GM19467 (cell line): ENCODE measurements at regions not wholly inside any gene's neighbourhood (a gene's known extent, or its start where the extent isn't known, plus 50 kb on each side); places are given as distances from the start of the nearest gene placed in this dataset.
"Not testable (repeated sequence)": the region's sequence is repeated elsewhere in the genome, so short reads cannot be mapped to it uniquely, and the experiment has no call there.

ENCODE experiments used
- ATAC-seq: cut with Tn5 transposase; IDR thresholded peaks from one replicate; pipeline ENCODE4 v1.9.1; 2021; ENCODE audit warnings: mild to moderate bottlenecking, moderate library complexity; ENCODE audit not compliant: unreplicated experiment

DNA sequence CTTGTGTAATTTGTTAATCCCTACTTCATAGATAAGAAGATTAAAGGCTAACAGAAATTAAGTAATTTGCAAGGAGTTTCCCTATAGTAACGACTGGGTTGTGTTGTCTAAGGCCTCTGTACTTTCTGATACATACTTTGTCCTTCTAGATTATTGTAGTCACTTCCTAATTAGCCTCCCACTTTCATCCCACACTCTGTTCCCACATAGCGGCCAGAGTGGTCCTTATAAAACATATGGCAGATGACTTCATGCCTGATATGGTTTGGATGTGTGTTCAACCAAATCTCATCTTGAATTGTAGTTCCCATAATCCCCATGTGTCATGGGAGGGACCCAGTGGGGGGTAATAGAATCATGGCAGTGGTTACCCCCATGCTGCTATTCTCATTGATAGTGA, 120.5 kb upstream of the DAB1 start:
- ATAC-seq = no peak

DNA sequence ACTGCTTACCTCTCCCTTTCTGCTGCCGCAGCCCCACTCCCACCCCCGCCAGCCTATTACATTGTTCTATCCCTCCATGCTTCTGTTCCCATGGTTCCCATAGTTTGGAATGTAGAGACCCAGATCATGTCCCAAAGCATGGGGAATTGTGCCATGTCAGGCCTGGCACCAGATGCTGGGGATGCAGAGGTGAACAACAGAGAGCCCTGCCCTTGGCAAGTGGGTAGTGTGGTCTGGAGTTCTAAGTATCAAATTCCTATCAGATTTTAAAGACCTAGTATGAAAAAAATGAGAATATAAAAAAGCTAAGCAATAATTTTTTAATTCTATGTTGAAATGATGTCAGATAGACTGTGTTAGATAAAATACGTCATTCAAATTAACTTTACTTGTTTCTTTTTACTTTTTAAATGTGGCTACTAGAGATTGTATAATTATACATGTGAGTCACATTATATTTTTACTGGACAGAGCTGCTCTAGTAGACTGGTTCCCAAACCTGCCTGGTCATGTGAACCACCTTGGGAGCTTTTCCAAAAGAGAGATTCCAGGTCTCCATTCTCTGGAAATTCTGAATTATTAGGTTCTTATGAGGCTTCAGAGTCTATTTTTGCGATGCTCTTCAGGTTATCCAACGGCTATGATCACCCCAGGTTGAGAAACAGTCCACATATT, 113.0 kb upstream of the DAB1 start:
- ATAC-seq = no peak

DNA sequence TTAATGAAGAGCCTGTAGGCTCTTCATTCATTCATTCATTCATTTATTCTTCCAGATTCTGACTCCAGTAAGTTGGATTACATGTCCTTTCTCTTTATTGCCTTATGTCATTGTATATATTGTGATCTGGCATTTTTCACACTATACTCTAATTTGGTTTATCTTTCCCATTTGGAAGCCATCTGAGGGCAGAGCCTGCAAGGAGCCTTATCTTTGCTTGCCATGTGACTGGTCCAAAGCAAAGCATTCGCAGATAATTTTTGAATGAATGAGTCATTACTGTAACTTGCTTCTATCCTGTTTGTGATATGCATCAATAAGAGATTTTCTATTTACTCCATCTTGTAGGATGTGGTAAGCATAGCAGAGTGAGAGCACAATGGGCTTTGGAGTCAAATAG, 108.4 kb upstream of the DAB1 start:
- ATAC-seq = no peak

DNA sequence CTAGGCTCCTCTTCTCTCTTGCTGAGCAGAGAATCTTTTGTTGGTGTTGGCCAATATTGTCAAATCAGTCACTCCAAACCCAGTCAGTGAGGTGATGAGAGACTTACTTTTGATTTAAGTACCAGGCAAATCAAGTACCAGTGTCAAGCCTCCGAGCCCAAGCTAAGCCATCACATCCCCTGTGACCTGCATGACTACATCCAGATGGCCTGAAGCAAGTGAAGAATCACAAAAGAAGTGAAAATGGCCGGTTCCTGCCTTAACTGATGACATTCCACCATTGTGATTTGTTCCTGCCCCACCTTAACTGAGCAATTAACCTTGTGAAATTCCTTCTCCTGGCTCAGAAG, 107.0 kb upstream of the DAB1 start:
- ATAC-seq = not testable (repeated sequence)

DNA sequence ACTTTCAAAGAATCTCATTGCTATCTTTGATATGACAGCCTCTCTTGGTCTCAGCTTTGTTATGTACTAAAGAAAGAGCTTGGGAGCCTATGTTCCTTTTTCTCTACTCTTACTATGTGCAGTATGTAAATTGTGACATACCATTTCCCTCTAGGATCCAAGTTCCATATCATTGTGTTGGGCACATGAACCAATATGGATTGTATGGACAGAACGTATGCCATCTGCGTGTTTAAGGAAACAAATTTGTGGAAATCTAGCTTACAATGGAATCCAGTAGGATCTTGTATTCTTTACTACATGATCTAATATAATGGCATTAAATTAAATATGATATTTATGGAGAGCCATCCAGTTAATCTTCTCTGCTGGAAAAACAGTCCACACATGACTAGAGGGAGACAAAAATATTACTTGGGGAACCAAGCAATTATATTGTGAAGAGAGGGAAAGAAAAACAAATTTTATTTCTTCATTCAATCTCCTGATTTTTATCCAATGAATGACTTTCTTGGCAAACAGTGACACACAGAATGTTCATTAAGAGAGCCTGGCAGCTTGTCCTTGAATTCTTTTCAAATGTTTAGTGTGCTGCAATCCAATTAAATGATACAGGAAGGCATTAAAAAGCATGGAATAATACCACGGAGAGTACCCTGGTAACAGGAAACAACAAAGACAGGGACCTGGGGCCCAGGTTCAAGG, 106.5 kb upstream of the DAB1 start:
- ATAC-seq = no peak

DNA sequence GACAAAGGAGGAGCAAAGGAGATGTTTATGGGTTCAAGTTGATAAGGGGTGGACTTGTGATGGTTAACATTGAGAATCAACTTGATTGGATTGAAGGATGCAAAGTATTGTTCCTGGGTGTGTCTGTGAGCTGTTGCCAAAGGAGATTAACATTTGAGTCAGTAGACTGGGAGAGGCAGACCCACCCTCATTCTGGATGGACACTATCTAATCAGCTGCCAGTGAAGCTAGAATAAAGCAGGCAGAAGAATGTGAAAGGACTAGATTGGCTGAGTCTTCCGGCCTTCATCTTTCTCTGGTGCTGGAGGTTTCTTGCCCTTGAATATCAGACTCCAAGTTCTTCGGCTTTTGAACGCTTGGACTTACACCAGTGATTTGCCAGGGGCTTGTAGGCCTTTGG, 98.7 kb upstream of the DAB1 start:
- ATAC-seq = no peak

DNA sequence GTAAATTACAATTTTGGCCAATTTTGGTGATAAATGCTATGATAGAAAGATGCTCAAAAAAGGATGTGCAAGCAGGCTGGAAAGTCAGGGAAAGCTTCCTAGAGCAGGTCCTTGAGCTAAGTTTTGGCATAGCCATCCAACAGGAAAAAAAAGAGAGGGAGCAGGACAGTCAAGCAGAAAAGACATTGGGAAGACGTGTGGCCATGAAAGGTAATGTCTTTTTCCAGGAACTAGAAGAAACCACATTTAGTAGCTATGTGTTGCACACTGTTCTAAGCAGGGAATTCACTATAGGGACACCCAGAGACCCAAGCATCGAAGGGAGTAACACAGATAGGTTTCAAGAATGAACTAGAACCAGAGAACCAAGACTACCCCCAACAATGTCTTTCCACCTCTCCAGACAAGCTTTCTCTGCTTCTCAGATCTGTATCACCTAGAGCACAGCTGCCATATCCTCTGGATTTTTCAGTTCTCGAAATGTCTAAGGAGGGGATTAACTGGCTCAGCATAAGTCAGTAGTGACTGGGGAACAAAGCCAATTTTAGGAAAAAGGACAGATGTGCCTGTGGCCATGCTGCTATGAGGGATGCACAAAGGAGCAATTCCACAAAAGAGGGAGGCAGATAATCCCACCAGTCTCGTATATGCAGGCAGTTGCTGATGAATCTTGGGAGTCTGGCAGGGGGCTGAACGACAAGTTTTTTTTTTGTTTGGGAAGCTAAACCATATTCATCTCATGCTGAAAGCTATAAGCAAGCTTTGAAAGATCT, 97.1 kb upstream of the DAB1 start:
- no peak for ATAC-seq

DNA sequence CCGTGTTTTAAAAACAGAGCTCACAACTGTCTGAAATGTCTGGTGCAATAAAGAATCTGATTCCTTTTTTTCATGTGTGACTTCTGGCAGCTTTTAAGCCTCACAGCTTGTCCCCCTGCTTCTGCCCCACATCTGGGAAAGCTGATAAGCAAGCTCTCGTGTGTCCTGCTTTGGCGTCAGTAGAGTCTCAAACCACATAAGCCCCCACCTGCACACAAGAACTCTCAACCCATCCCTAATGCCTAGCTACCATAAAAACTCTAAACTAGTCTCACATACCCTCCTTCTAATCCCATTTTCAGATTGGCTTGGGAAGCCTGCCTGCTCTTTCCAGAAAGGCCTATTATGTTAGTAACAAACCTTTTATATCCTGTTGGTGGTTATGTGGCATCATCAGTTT, 94.6 kb upstream of the DAB1 start:
- ATAC-seq = no peak

DNA sequence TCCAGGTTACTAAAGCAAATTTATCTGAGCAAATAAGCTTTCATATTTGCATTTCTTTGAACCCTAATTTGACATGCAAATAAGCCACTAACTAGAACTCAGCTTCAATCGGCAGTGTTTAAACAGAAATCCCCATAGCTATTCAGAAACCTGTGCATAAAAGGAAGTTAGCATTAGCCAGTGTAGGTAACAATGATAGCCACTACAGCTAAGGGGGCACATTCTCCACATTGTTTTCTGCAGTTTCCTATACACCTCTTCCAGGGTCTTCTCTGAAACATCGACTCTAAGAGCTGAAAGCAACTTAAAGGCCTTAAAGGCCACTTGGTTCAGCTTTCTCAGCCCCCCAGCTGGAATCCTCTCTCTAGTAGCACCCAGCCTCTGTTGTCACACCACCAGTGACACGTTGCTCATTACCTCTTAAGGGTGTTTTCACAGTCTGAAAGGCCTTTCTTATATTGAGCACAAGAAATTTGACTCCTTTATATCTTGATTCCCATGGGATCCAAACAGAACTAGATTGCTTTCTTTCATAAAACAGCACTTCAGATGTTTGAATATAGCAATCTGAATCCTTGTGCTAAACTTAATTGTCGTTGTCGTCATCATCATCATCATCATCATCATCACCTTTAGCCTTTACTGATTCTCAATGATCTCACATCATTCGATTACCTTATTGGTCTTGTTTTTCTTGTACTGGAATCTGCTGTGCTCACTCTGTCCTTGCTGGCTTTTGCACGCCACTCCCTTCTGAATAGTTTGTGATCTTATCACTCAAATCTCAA, 93.9 kb upstream of the DAB1 start:
- no peak for ATAC-seq

DNA sequence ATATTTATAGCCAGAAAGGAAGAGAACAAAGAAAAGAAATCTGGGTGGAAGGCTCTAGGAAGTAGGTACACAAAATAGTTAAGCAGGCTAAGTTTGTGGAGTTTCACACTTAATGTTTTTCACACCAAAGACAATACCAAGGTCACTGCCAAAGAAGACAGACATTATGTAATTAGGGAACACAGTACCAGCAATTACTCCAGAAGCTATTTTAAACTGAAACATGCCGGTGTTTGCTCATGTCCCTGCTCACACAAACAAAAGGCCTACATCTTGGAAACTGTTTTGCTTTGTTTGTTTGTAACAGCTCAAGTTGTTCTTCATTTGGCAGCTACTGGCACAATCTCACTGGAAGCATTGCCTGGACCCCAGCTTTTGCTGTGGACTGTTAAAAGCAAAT, 88.5 kb upstream of the DAB1 start:
- no peak for ATAC-seq

DNA sequence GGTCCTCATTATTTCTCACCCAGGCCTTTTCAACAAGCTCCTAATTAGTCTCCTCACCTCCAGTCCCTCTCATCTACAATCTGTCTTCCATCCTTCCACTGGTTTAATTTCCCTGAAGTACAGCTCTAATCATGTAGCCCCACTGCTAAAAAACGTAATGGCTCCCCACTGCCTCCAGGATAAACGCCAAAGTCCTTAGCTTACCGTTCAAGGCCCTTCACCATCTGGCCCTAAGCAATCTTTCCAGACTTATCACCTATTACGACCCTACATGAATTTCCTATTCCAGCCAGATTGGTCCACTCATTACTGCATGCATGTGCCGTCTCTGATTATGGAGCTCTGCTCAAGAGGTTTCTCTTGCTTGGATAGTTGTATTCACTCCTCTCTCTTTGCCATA, 83.1 kb upstream of the DAB1 start:
- ATAC-seq = no peak

DNA sequence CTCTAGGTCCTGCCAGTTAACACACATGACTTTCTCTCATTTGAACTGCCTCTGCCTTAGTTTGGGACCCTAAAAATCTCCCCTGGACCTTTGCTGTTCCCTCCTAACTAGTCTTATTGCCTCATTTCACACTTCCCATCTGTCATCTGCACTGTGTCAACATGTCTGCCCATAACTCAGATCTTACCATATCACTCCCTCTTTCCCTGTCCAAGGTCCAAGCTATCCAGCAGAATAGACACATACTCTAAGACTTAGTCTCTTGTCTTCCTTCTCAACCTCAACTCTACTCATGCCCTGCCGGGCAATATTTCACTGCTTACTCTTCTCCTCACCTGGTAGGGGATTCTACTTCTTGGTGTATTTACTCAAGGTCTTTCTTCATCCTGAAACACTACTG, 79.5 kb upstream of the DAB1 start:
- ATAC-seq = no peak

DNA sequence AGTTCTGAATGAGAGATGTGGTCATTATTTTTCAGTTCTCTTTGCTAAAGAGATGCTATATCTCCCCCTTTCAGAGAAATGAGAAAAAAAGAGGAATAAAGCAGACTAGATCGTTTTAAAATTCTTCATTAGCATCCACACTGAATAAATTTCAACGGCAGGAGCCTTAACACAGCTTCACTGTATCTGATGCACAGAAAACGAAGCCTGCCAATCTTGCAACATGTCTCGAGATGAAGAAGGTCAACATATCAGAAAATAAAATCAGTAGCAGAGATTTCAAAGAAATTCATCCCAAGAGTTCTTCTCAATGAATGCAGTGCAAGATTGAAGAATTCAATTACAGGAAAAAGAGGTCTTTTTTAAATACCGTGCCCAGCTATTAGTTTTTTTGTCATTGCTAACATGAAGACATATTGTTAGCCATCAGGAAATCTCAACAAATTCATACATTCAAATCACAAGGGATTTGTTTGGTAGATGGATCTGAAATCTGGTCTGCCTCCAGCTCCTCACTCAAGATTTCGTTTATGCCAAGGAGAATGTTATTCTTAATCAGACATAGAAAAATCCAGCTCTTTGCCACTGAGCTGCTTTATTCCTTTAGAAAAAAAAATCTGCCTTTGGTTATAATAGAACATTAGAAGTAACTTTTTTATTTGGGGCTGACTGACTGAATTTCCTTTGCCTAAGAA, 76.4 kb upstream of the DAB1 start:
- ATAC-seq = no peak

DNA sequence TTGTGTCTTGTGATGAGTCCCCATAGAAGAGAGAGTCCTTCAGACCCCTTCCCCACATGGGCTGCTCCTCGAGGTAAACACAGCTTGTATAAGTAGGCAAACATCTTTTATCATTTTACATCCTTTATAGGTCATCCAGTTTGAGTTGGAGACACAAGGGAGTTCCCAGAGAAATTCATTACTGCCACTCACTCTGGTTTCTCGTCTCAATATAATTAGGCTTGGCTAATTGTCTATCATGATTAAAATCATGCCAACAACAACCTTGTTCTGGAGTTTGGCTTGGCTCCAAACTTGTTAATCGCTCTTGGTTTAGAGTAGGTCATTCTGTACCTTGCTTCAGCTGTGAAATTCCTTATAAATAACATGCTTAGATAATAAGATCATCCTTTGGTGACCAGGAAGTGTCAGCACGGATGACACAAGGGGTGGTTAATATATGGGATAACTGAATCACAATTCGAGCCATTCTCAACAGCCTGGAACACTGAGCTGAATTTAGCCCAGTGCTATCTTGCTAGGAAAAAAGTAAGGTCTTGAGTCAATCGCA, 70.7 kb upstream of the DAB1 start:
- no peak for ATAC-seq

DNA sequence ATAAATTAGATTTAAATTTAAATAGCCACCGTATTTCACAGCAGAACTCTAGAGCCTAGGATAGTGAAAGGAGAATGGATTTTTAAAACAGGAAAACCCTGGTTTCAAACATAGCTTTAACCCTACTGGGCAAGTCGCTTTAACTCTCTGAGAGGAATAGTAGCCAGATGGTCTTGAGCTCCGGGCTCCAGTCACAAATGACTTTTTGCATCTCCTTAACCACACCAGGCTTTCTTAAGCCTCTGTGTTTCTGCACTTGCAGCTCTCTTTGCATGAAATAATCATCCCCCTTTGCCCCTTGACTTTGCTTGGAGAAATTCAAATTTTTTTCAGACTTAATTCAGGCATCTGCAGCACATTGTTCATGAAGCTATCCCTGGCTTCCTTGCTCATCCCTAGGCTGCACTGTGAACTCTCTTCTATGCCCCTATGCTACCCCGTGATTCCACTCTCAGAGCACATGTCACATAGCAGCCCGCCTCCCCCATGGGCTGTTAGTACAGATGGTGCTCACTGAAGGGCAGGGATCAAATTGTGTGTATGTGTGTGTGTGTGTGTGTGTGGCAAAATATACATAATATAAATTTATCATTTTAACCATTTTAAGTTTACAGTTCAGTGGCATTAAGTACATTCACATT, 68.8 kb upstream of the DAB1 start:
- ATAC-seq = no peak

DNA sequence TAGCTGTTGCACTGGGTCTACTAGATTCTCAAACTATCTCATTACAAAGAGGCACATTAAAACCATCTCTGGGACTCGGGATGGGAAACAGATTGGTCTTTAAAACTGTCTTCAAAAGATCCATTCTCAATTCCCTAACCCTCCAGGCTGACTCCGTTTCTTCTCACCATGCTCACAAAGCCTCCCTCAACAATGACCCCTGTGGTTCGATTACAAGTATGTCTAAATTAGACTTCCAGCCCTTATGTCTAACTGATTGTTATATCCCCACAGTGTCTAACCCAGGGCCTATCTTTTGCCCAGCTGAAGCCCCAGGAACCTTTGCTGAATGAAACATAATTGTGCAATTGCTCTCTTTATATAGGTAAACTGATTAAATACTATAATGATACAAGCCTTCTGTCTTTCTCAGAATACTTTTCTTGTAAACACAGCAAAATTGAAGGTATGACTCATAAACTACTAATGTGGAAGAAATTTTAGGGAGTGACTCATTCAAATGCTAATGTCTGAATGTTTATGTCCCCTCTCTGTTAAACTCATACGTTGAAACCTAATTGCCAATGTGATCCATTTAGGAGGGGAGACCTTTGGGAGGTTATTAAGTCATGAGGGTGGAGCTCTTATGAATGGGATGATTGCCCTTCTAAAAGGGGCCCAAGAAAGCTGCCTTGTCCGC, 65.6 kb upstream of the DAB1 start:
- ATAC-seq = no peak

DNA sequence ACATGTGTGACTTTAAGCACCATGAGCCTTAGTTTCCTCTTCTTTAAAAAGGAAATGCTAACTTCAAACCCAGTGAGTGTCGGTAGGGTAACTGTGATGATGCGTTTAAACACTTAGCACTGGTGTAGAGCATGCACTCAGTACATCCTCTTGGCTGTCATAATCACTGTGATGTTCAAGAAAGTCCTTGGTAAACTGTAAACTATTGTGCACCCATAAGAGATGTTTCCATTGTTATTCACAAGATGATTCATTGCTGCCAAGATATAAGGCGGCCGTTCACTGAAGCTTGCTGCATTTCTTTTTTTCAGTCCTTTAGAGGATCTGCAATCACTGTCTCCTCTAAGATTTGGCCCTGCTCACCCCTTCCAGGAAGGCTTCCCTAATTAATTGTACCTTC, 61.8 kb upstream of the DAB1 start:
- ATAC-seq = no peak

DNA sequence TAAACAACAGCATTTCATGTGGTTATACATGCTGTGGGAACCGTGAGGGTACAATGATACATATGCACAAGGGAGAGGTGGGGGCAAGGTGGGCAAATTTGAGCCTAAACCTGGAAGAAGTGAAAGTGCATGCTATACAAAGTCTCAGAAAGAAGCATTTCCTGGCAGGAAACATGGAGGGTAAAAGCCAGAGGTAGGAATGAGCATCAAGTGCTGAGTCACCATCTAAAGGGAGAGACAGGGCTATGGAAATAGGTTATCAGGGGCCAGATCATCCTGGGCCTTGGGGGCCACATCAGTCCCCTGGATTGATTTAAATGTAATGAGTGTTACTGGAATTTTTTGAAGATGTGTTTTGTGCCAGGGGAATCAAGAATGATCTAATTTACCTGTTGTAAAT, 60.1 kb upstream of the DAB1 start:
- ATAC-seq = no peak

DNA sequence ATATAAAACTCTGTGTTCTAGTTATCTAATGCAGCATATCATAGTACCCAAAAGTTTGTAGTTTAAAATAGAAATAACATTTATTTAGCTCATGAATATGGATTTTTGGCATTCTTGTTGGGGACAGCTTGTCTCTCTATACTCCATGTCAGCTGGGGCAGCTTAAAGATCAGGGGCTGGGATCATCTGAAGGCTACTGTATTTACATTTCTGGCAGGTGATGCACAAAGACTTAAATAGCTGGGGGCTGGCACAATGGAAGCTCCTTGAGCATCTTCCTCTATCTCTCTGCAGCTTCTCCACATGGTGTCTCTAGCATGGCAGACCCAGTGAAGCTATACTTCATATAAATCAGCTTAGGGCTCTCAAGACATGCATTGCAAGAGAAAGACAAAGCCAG, 55.6 kb upstream of the DAB1 start:
- ATAC-seq = no peak

DNA sequence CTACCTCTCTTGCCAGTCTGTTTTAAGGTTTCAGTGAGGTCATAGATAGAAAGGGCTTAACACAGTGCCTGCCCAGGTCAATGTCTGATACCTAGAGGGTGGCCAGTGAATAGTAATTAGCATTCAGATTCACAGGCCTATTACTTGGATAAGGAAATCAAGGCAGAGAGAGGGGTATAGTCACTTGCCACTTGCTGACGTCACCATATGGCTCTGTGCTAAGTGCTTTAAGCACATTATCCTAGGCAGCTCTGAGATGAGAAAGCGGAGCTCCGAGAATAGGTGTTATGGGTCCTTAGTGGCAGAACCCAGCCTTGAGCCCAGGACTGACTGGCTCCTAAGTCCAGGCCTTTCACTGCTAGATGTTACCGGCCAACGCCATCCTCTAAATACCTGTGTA, 51.5 kb upstream of the DAB1 start:
- ATAC-seq = no peak
